ENCODE measurements at regions not wholly inside any gene's neighbourhood (a gene's known extent, or its start where the extent isn't known, plus 50 kb on each side); places are given as distances from the start of the nearest gene placed in this dataset.

- TF ChIP-seq RNF219 (CRISPR knock-in tag; IDR thresholded peaks at IDR 0.05) (no peak), TCF3 (CRISPR knock-in tag; IDR thresholded peaks at IDR 0.05) (peak; percentile 90), EGR1 (conservative IDR thresholded peaks at IDR 0.05) (0 out of 2 replicates have a peak, but pooled peaks have one; percentile 10), KDM1A (IDR thresholded peaks at IDR 0.05) (peak in 1 of 2 experiments; percentile 25; a peak in 1 of 4 replicates), HOMEZ (CRISPR knock-in tag; IDR thresholded peaks at IDR 0.05) (no peak), SPI1 (IDR thresholded peaks at IDR 0.05; ENCODE audit: borderline replicate concordance, low read depth, low read length) (peak; percentile 68; the same call in 1 of the 2 replicates), SOX6 (IDR thresholded peaks at IDR 0.05) (peak; percentile 69), WHSC1 (IDR thresholded peaks at IDR 0.05; ENCODE audit: low read length) (no peak), NUFIP1 (IDR thresholded peaks at IDR 0.05; ENCODE audit: partially characterized antibody) (no peak), TSC22D4 (tag; IDR thresholded peaks at IDR 0.05) (no peak), RBM34 (IDR thresholded peaks at IDR 0.05; ENCODE audit: borderline replicate concordance, insufficient read depth, low read length) (no peak), CTBP1 (IDR thresholded peaks at IDR 0.05; ENCODE audit: borderline replicate concordance) (peak; percentile 64; the same call in 1 of the 2 replicates), OTX1 (CRISPR knock-in tag; IDR thresholded peaks at IDR 0.05) (no peak), BCL6 (CRISPR knock-in tag; IDR thresholded peaks at IDR 0.05) (no peak), E2F3 (CRISPR knock-in tag; IDR thresholded peaks at IDR 0.05) (no peak), ZNF384 (IDR thresholded peaks at IDR 0.05; ENCODE audit: low read depth, low read length) (peak; percentile 77), NR0B1 (IDR thresholded peaks at IDR 0.05; ENCODE audit: partially characterized antibody) (no peak), PCBP1 (IDR thresholded peaks at IDR 0.05; ENCODE audit: low read depth, low read length, poor library complexity, severe bottlenecking) (no peak), MLLT1 (IDR thresholded peaks at IDR 0.05) (no peak), ELF2 (CRISPR knock-in tag; IDR thresholded peaks at IDR 0.05) (no peak), GABPB2 (CRISPR knock-in tag; conservative IDR thresholded peaks at IDR 0.05) (no peak)
Measured at GRCh38 chr2:196239622-196240587, 68.5 kb upstream of the STK17B start (continued).
